ENCODE measurements at regions not wholly inside any gene's neighbourhood (a gene's known extent, or its start where the extent isn't known, plus 50 kb on each side); places are given as distances from the start of the nearest gene placed in this dataset.

- DNase-seq: peak; percentile 13
These were observed 123.9 kb upstream of the ZFHX3 start for GRCh38 chr16:73171901-73172240.

GRCh38 chr16:73171380-73171779 lies 123.5 kb upstream of the ZFHX3 start:
- DNase-seq: peak; percentile 65

- DNase-seq: no peak
These were observed 122.7 kb upstream of the ZFHX3 start for GRCh38 chr16:73170612-73171038.

DNA sequence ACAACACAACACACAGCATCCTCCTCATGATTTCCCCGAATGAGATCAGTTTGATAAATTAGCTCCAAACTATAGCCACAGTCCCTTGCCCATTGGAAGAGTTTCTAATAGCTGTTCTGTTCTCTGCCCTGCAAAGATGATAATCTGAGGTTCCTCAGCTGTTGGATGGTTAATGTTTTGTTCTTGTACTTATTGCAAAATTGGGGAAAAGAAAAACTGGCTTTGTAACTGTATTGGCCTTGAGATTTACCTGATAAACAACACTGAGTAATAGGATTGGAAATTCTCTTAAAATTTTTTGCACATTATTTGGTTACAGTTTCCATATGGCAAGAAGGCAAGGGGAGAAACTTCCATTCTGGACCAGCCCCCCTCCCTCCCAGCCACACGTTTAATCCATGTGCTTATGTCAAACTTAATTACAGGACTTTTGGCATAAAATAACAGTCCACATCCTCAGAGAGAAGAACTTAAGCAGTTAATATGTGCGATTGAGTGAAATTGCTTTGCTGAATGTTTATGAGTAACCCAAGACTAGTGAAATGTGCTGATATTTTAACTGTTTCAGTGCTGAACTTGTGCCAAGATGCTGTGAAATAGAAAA lies 119.1 kb upstream of the ZFHX3 start:
- DNase-seq: no peak

DNA sequence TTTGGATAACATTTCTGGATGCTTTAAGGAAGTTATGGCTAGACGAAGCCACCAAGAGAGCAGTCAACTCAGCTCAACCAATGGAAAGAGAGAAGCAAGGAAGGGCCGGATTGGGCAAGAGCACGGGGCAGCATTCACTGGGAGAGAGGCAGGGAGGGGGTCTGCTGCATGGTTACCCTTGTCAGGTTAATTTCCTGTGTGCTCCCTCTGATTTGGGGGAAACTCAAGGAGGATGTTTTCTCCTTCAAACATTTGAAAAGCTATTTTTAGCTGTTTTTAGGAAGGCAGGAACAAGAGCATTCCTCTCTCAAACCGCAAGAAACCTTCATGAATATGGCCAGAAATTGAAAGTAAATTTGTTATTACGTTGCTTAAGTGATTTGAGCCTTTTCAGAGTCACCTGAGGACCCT lies 118.5 kb upstream of the ZFHX3 start:
- DNase-seq: no peak

- DNase-seq: no peak
These were observed 115.4 kb upstream of the ZFHX3 start for GRCh38 chr16:73163238-73163815.

DNA sequence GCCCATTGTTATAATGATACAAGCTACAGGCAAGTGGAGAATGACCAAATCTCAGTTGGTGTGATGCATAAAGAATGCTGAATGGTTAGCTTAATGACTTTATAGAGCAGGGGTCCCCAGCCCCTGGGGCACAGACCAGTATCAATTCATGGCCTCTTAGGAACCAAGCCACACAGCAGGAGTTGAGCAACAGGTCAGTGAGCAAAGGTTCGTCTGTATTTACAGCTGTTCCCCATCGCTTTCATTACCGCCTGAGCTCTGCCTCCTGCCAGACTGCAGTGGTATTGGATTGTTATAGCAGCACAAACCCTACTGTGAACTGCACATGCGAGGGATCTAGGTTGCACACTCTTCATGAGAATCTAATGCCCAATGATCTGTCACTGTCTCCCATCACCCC lies 114.0 kb upstream of the ZFHX3 start:
- DNase-seq: no peak

DNA sequence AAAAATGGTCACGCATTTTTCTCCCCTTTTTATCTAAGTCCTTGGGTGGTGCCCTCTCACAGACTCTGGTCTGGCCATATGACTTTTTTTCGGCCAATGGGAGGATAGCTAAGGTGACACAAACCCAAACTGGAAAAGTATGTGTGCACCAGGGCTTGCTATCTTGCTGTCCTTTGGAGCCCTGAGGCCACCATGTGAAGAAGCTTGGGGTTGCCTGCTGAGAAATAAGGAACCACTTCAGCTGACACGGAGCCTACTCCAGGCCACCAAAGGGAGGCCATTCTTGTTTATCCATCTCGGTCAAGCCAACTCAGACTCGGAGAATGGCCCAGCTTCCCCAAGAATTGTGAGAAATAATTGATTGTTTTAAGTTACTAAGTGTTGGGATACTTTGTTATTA lies 111.4 kb upstream of the ZFHX3 start:
- DNase-seq: no peak

DNA sequence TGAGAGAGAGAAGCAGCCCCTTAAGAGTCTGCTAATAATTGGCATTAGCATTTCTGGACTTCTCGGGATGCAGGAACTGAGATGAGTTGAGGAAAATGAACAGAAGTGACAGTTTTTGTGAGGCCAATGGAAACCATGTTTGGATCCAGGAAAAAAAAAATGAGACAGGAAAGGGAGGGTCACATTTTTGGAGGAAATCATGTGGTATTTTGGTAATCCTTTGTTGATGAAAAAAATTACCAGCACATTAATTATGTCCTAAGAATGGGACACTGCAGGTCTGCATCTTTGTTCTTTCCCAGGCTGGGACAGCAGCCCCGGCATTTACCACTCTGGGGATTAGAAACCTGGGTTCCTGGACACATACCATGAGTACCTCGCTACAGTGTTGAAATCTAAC lies 109.9 kb upstream of the ZFHX3 start:
- no peak for DNase-seq

DNA sequence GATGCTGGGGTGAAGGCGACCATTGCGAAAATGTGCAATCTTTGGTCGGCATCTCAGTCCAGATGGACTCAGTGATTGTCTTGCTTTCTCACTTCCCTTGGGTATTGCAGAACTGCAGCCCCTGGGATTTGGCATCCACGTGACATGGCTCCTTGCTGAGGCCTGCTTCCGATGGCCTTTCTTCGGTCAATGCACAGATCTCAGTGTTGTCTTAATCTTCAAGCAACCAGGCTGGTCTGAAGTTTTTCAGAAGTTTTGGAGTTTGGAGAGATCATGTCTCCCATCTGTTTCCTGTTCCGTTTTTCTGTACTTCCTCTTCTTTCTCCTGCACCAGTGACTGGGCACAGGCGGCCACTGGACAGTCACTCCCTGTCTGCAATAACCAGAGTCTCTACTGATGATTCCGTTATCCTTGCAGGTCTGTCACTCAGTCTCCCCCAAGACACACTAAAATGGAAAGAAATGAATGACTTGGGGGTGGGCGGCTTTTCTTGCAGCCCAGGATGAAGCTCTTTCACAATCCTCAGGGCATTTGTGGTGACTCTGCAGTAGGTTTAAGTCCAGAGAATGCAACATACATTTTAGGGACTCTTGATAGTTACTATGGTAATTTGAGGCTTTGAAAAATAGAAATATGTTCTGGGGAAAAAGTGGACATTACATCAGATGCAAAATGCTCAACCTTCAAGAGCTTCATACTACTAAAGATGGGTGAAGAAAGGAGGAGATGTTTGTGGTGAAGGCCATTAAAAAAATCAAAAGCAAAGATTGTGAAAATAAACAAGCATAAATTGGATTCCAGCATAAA lies 106.3 kb upstream of the ZFHX3 start:
- DNase-seq: no peak

GRCh38 chr16:73152386-73153125 lies 104.6 kb upstream of the ZFHX3 start:
- DNase-seq: no peak

- no peak for DNase-seq
These were observed 104.0 kb upstream of the ZFHX3 start for GRCh38 chr16:73151941-73152340.

DNA sequence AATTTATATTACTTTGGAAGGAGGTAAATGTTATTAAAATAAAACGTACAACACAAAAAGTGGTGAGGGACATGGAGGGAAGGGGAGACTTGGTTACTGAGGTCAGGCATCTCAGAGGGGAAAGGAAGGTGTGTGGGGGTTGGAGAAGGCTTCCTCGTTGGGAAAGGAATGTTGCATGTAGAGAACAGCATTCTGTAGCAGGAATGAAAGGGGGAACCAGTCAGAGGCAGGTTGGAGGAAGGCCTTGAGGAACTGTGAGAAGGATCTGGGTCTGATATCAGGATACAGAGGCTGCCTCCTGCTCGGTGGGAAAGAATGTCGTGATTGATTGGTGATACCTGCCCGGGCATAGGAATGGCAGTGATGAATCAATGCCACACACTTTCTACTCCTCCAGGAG lies 103.3 kb upstream of the ZFHX3 start:
- DNase-seq: no peak

DNA sequence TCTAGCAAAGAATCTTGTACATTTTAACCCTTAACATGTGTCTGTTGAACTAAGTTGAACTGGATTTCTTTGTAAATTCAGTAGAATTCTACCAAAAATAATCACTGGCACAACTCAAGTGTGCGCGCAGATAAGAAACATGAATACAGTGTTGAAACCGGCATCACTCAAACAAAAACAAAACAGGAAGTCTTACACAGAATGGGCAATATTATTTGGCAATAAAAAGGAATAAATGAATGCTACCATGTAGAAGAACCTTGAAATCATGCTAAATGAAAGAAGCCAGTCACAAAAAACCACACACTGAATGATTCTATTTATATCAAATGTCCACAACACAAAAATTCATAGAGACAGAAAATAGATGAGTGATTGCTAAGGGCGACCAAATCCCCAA lies 102.9 kb upstream of the ZFHX3 start:
- DNase-seq: no peak

GRCh38 chr16:73149334-73149733 lies 101.4 kb upstream of the ZFHX3 start:
- DNase-seq: no peak

- no peak for DNase-seq
These were observed 100.0 kb upstream of the ZFHX3 start for GRCh38 chr16:73147958-73148357.

- no peak for DNase-seq
These were observed 97.4 kb upstream of the ZFHX3 start for GRCh38 chr16:73145166-73145880.

- DNase-seq: no peak
These were observed 95.9 kb upstream of the ZFHX3 start for GRCh38 chr16:73143576-73144422.

DNA sequence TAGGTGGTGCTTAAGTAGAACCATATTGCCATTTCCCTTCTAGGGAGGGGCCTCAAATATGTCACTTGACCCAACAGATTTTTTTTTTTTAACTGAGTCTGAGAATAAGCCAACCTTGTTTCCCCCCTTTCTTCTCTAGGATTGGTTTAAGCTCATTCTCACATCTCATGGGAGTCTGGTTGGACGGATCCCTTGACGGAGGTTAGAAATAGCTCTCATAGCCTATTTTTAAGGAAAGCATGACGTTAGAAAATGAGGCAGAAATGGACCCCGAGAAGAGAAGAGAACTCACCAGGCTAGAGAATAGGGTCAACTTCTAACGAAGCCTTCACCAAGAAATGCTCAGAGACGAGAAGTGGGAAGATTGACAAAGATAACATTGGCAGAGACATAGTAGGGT lies 95.1 kb upstream of the ZFHX3 start:
- DNase-seq: no peak

DNA sequence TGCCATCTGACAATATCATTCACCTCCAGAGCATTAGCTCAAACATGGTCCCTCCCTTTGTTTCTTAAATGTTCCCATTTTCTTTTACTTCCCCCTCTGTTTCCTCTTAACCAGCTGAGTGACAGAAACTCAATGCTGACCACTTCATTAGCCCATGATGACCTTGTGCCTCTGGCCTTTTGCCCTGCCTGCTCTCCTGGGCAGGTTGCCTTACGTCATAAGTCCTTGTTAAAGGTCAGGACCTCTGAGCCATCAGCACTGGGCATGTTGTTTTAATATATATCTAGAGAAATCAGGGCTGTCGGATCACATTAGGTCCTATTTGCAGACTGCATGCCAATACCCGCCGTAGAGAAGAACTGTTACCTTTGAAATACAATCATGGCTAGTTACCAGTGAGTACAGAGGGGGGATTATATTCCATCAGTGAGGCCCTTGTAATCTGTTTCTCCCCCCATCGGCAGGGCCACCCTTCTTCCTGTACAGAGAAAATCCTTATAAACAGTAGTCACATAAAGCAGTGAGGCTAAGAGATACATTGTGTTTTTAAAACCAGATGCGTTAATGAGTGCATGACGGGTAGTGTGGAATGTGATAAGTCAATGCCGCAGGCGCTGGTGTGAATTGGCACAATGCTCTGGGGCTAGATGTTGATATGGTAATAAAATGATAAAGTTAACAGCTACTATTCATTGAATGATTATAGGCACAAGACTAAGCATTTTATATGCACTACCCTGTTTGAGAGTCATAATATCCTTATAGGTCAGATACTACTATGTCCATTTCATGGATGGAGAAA lies 94.3 kb upstream of the ZFHX3 start:
- no peak for DNase-seq

DNA sequence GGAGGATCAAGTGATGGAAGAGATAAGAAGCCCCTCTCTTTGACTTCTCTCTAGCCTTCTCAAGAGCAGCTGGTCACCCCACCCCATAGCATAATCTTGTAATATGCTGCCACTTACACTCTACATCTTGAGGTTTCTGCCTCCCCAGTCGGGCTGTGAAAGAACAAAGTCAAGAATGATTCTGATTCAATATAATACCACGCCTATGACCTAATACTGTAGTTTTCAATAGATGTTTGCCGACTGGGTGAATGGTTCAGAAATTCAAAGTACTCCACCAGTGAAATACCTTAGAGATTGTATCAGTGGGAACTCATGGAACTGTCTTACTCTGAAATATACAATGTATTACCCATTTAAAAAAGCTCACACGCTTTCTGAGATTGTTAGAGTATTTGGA lies 93.0 kb upstream of the ZFHX3 start:
- no peak for DNase-seq

Measured in NCI-H345 (cell line).